ENCODE measurements at regions not wholly inside any gene's neighbourhood (a gene's known extent, or its start where the extent isn't known, plus 50 kb on each side); places are given as distances from the start of the nearest gene placed in this dataset.

GRCh38 chr13:73222627-73223305 is 164.0 kb downstream of the KLF5 start:
- DNase-seq, result no peak

- DNase-seq, result no peak
Measured at GRCh38 chr13:73220966-73221720, 162.3 kb downstream of the KLF5 start.

- DNase-seq, result no peak
Measured at GRCh38 chr13:73218181-73218580, 159.4 kb downstream of the KLF5 start.

GRCh38 chr13:73216381-73216831 is 157.6 kb downstream of the KLF5 start:
- no peak for DNase-seq

GRCh38 chr13:73215823-73216222 is 157.0 kb downstream of the KLF5 start:
- DNase-seq, result no peak

- DNase-seq, result no peak
Measured at GRCh38 chr13:73212482-73212881, 153.7 kb downstream of the KLF5 start.

GRCh38 chr13:73210218-73210883 is 151.5 kb downstream of the KLF5 start:
- DNase-seq, result no peak

- DNase-seq, result no peak
Measured at GRCh38 chr13:73204952-73205351, 146.1 kb downstream of the KLF5 start.

GRCh38 chr13:73201626-73202025 is 142.8 kb downstream of the KLF5 start:
- DNase-seq, result no peak

GRCh38 chr13:73198991-73199411 is 140.2 kb downstream of the KLF5 start:
- DNase-seq, result no peak

GRCh38 chr13:73195091-73195490 is 136.3 kb downstream of the KLF5 start:
- DNase-seq, result no peak

GRCh38 chr13:73194310-73194709 is 135.5 kb downstream of the KLF5 start:
- no peak for DNase-seq

GRCh38 chr13:73193554-73193953 is 134.7 kb downstream of the KLF5 start:
- DNase-seq, result no peak

GRCh38 chr13:73190477-73190876 is 131.7 kb downstream of the KLF5 start:
- no peak for DNase-seq

- no peak for DNase-seq
Measured at GRCh38 chr13:73189776-73190175, 131.0 kb downstream of the KLF5 start.

- no peak for DNase-seq
Measured at GRCh38 chr13:73189362-73189761, 130.6 kb downstream of the KLF5 start.

- DNase-seq, result no peak
Measured at GRCh38 chr13:73187106-73187505, 128.3 kb downstream of the KLF5 start.

GRCh38 chr13:73179650-73180274 is 121.0 kb downstream of the KLF5 start:
- DNase-seq, result no peak

GRCh38 chr13:73177916-73178565 is 119.2 kb downstream of the KLF5 start:
- no peak for DNase-seq

- DNase-seq, result no peak
Measured at GRCh38 chr13:73177017-73177416, 118.2 kb downstream of the KLF5 start.

- DNase-seq, result no peak
Measured at GRCh38 chr13:73174521-73175010, 115.8 kb downstream of the KLF5 start.

GRCh38 chr13:73173279-73173811 is 114.5 kb downstream of the KLF5 start:
- no peak for DNase-seq

Measured in NCI-H1694 (cell line).